ENCODE measurements at regions not wholly inside any gene's neighbourhood (a gene's known extent, or its start where the extent isn't known, plus 50 kb on each side); places are given as distances from the start of the nearest gene placed in this dataset.

GRCh38 chr5:87954121-87954520, 314.5 kb downstream of the TMEM161B start:
- Histone ChIP-seq H3K4me1 (ENCODE audit: control extremely low read depth in 1 of 4, control insufficient read depth in 4 of 4, insufficient read depth in 4 of 4, low read length in 3 of 4) (no peaks in the 10 kb centered on the region), H3K27me3 (replicated peaks in 2 of 5; ENCODE audit: control insufficient read depth in 4 of 5, insufficient read depth in 5 of 5, low read length in 4 of 5) (no peaks in the 10 kb centered on the region), H3K4me3 (ENCODE audit: control insufficient read depth in 1 of 7, extremely low read depth in 1 of 7, insufficient read depth in 4 of 7, low read depth in 2 of 7, low read length in 6 of 7) (no peak overlapping the region), H3K36me3 (ENCODE audit: control insufficient read depth in 4 of 4, insufficient read depth in 4 of 4, low read length in 3 of 4) (no peaks in the 10 kb centered on the region), H3K27ac (ENCODE audit: insufficient read depth in 1 of 2, low read depth in 1 of 2, low read length in 2 of 2, poor library complexity in 1 of 2, severe bottlenecking in 2 of 2) (no peak overlapping the region), H3K9me3 (ENCODE audit: control extremely low read depth in 1 of 5, control insufficient read depth in 4 of 5, insufficient read depth in 2 of 5, low read depth in 1 of 5, low read length in 4 of 5) (no peaks in the 10 kb centered on the region)
- no peak for DNase-seq
- ChIA-PET CTCF (interaction anchor here (0.9 kb wide), 1 partner anchor 24 kb away, joined by 4 read pairs; no protein-coding TSS in a partner anchor), POLR2A (no interaction called here)

DNA sequence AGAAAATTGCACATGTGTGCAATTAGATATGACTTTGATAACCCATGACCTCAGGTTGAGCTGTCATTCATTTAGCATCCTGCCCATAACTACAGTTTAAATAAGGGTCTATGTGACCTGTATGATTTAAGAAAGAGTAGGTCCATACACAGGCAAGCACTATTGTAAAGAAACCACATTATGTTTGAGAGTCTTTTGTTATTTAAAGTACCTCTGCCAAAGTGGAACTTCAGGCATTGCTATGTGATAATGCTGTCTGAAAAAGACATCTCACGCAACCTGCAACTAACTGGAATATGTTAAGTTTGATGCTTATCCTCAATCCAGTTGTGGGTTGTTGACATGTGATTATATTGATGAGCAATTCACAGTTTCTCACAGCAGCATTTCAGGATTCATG, 317.0 kb downstream of the TMEM161B start:
- Histone ChIP-seq H3K36me3 (ENCODE audit: control insufficient read depth in 4 of 4, insufficient read depth in 4 of 4, low read length in 3 of 4) (no peaks in the 10 kb centered on the region), H3K9me3 (ENCODE audit: control extremely low read depth in 1 of 5, control insufficient read depth in 4 of 5, insufficient read depth in 2 of 5, low read depth in 1 of 5, low read length in 4 of 5) (no peaks in the 10 kb centered on the region), H3K4me1 (ENCODE audit: control extremely low read depth in 1 of 4, control insufficient read depth in 4 of 4, insufficient read depth in 4 of 4, low read length in 3 of 4) (no peaks in the 10 kb centered on the region), H3K4me3 (ENCODE audit: control insufficient read depth in 1 of 7, extremely low read depth in 1 of 7, insufficient read depth in 4 of 7, low read depth in 2 of 7, low read length in 6 of 7) (no peak overlapping the region), H3K27ac (ENCODE audit: insufficient read depth in 1 of 2, low read depth in 1 of 2, low read length in 2 of 2, poor library complexity in 1 of 2, severe bottlenecking in 2 of 2) (no peak overlapping the region), H3K27me3 (replicated peaks in 2 of 5; ENCODE audit: control insufficient read depth in 4 of 5, insufficient read depth in 5 of 5, low read length in 4 of 5) (no peaks in the 10 kb centered on the region)
- no peak for DNase-seq
- POLR2A ChIA-PET: no interaction called here
- CTCF ChIA-PET: no interaction called here
- WGBS (ENCODE audit: insufficient coverage): 100% methylated on average over 1 of the region's 1 CpG

GRCh38 chr5:87949676-87950631, 318.7 kb downstream of the TMEM161B start:
- ChIA-PET POLR2A (no interaction called here), CTCF (no interaction called here)
- H3K27me3 ChIP-seq (replicated peaks in 2 of 5; ENCODE audit: control insufficient read depth in 4 of 5, insufficient read depth in 5 of 5, low read length in 4 of 5): no peaks in the 10 kb centered on the region

DNA sequence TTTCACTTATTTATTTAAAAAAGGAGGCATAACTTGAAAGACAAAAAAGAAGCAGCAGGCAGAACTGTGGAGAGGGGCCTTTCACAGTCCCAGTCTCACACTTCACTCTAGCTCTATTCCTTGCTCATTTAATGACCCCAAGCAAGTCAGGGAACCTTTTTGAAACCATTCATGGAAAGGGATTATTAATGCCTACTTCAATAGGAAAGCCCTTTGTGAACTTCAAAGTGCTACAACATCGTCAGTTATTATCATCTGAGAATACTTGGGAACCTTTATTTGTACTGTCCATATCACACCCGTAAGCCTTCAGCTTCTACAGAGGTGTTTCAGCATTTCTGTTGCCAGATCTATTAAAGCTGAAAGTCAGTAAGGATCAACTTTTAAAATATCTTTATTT, 320.2 kb downstream of the TMEM161B start:
- H3K27me3 ChIP-seq (replicated peaks in 2 of 5; ENCODE audit: control insufficient read depth in 4 of 5, insufficient read depth in 5 of 5, low read length in 4 of 5): no peaks in the 10 kb centered on the region
- no peak for DNase-seq
- H3K27ac ChIP-seq (ENCODE audit: insufficient read depth in 1 of 2, low read depth in 1 of 2, low read length in 2 of 2, poor library complexity in 1 of 2, severe bottlenecking in 2 of 2): no peak overlapping the region
- no peak overlapping the region for H3K4me3 ChIP-seq (ENCODE audit: control insufficient read depth in 1 of 7, extremely low read depth in 1 of 7, insufficient read depth in 4 of 7, low read depth in 2 of 7, low read length in 6 of 7)
- ChIA-PET POLR2A (interaction anchor here (0.7 kb wide), 1 partner anchor 13 kb away, joined by 3 read pairs; no protein-coding TSS in a partner anchor), CTCF (no interaction called here)
- WGBS (ENCODE audit: insufficient coverage): 100% methylated on average over 1 of the region's 2 CpGs
- H3K9me3 ChIP-seq (ENCODE audit: control extremely low read depth in 1 of 5, control insufficient read depth in 4 of 5, insufficient read depth in 2 of 5, low read depth in 1 of 5, low read length in 4 of 5): no peaks in the 10 kb centered on the region
- H3K4me1 ChIP-seq (ENCODE audit: control extremely low read depth in 1 of 4, control insufficient read depth in 4 of 4, insufficient read depth in 4 of 4, low read length in 3 of 4): no peaks in the 10 kb centered on the region
- H3K36me3 ChIP-seq (ENCODE audit: control insufficient read depth in 4 of 4, insufficient read depth in 4 of 4, low read length in 3 of 4): no peaks in the 10 kb centered on the region

More at GRCh38 chr5:87949676-87950631, 318.7 kb downstream of the TMEM161B start:
- Histone ChIP-seq H3K27ac (ENCODE audit: insufficient read depth in 1 of 2, low read depth in 1 of 2, low read length in 2 of 2, poor library complexity in 1 of 2, severe bottlenecking in 2 of 2) (no peak overlapping the region), H3K9me3 (ENCODE audit: control extremely low read depth in 1 of 5, control insufficient read depth in 4 of 5, insufficient read depth in 2 of 5, low read depth in 1 of 5, low read length in 4 of 5) (no peaks in the 10 kb centered on the region), H3K36me3 (ENCODE audit: control insufficient read depth in 4 of 4, insufficient read depth in 4 of 4, low read length in 3 of 4) (no peaks in the 10 kb centered on the region), H3K4me3 (ENCODE audit: control insufficient read depth in 1 of 7, extremely low read depth in 1 of 7, insufficient read depth in 4 of 7, low read depth in 2 of 7, low read length in 6 of 7) (no peak overlapping the region), H3K4me1 (ENCODE audit: control extremely low read depth in 1 of 4, control insufficient read depth in 4 of 4, insufficient read depth in 4 of 4, low read length in 3 of 4) (no peaks in the 10 kb centered on the region)
- no peak for DNase-seq
- WGBS (ENCODE audit: insufficient coverage): 56% methylated on average over 3 of the region's 10 CpGs

DNA sequence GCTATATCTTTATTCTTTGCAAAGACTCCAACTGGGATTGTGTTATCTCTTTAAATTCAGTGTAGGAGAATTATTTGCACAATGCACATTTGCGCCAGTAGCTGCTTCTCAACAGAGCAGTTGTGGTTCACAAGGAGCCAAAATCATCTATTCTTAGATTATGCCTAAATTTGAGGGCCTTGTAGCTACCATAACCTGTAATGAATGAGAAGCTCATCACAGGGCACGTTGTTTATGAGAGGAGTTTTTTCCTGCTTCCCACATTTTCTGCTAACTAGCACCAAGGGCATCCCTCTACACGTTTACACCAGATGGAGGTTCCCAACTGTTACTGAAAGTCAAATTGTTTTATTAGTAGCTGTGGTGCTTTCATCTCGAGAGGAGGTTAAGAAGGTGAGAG, 322.4 kb downstream of the TMEM161B start:
- DNase-seq: no peak
- Histone ChIP-seq H3K27ac (ENCODE audit: insufficient read depth in 1 of 2, low read depth in 1 of 2, low read length in 2 of 2, poor library complexity in 1 of 2, severe bottlenecking in 2 of 2) (no peak overlapping the region), H3K4me3 (ENCODE audit: control insufficient read depth in 1 of 7, extremely low read depth in 1 of 7, insufficient read depth in 4 of 7, low read depth in 2 of 7, low read length in 6 of 7) (no peak overlapping the region), H3K36me3 (ENCODE audit: control insufficient read depth in 4 of 4, insufficient read depth in 4 of 4, low read length in 3 of 4) (no peaks in the 10 kb centered on the region), H3K4me1 (ENCODE audit: control extremely low read depth in 1 of 4, control insufficient read depth in 4 of 4, insufficient read depth in 4 of 4, low read length in 3 of 4) (no peaks in the 10 kb centered on the region), H3K27me3 (replicated peaks in 2 of 5; ENCODE audit: control insufficient read depth in 4 of 5, insufficient read depth in 5 of 5, low read length in 4 of 5) (no peaks in the 10 kb centered on the region), H3K9me3 (ENCODE audit: control extremely low read depth in 1 of 5, control insufficient read depth in 4 of 5, insufficient read depth in 2 of 5, low read depth in 1 of 5, low read length in 4 of 5) (no peaks in the 10 kb centered on the region)
- 86% methylated on average over 1 of the region's 4 CpGs for WGBS (ENCODE audit: insufficient coverage)
- ChIA-PET CTCF (no interaction called here), POLR2A (no interaction called here)

GRCh38 chr5:87945286-87945650, 323.4 kb downstream of the TMEM161B start:
- H3K27me3 ChIP-seq (replicated peaks in 2 of 5; ENCODE audit: control insufficient read depth in 4 of 5, insufficient read depth in 5 of 5, low read length in 4 of 5): no peaks in the 10 kb centered on the region
- CTCF ChIA-PET: no interaction called here
- DNase-seq: no peak
- H3K9me3 ChIP-seq (ENCODE audit: control extremely low read depth in 1 of 5, control insufficient read depth in 4 of 5, insufficient read depth in 2 of 5, low read depth in 1 of 5, low read length in 4 of 5): no peaks in the 10 kb centered on the region
- H3K4me3 ChIP-seq (ENCODE audit: control insufficient read depth in 1 of 7, extremely low read depth in 1 of 7, insufficient read depth in 4 of 7, low read depth in 2 of 7, low read length in 6 of 7): no peak overlapping the region
- no peak overlapping the region for H3K27ac ChIP-seq (ENCODE audit: insufficient read depth in 1 of 2, low read depth in 1 of 2, low read length in 2 of 2, poor library complexity in 1 of 2, severe bottlenecking in 2 of 2)
- POLR2A ChIA-PET: no interaction called here
- WGBS (ENCODE audit: insufficient coverage): no CpG with 5 or more reads among the region's 2 CpGs
- no peaks in the 10 kb centered on the region for H3K36me3 ChIP-seq (ENCODE audit: control insufficient read depth in 4 of 4, insufficient read depth in 4 of 4, low read length in 3 of 4)
- no peaks in the 10 kb centered on the region for H3K4me1 ChIP-seq (ENCODE audit: control extremely low read depth in 1 of 4, control insufficient read depth in 4 of 4, insufficient read depth in 4 of 4, low read length in 3 of 4)

GRCh38 chr5:87944553-87945285, 323.9 kb downstream of the TMEM161B start:
- H3K27me3 ChIP-seq (replicated peaks in 2 of 5; ENCODE audit: control insufficient read depth in 4 of 5, insufficient read depth in 5 of 5, low read length in 4 of 5): no peaks in the 10 kb centered on the region
- ChIA-PET POLR2A (no interaction called here), CTCF (no interaction called here)
- DNase-seq: no peak
- WGBS (ENCODE audit: insufficient coverage): 20% methylated on average over 8 of the region's 9 CpGs
- H3K4me3 ChIP-seq (ENCODE audit: control insufficient read depth in 1 of 7, extremely low read depth in 1 of 7, insufficient read depth in 4 of 7, low read depth in 2 of 7, low read length in 6 of 7): no peak overlapping the region
- no peaks in the 10 kb centered on the region for H3K36me3 ChIP-seq (ENCODE audit: control insufficient read depth in 4 of 4, insufficient read depth in 4 of 4, low read length in 3 of 4)
- no peak overlapping the region for H3K27ac ChIP-seq (ENCODE audit: insufficient read depth in 1 of 2, low read depth in 1 of 2, low read length in 2 of 2, poor library complexity in 1 of 2, severe bottlenecking in 2 of 2)
- H3K9me3 ChIP-seq (ENCODE audit: control extremely low read depth in 1 of 5, control insufficient read depth in 4 of 5, insufficient read depth in 2 of 5, low read depth in 1 of 5, low read length in 4 of 5): no peaks in the 10 kb centered on the region
- H3K4me1 ChIP-seq (ENCODE audit: control extremely low read depth in 1 of 4, control insufficient read depth in 4 of 4, insufficient read depth in 4 of 4, low read length in 3 of 4): no peaks in the 10 kb centered on the region

All from common myeloid progenitor, CD34-positive (primary cell).